Naive thymus-derived CD8-positive, alpha-beta T cell (primary cell): ENCODE measurements at regions not wholly inside any gene's neighbourhood (a gene's known extent, or its start where the extent isn't known, plus 50 kb on each side); places are given as distances from the start of the nearest gene placed in this dataset.

Experiments used
- ATAC-seq, 2 donors: fragments of 150-1000 bp; cut with Tn5 transposase in 1 of 2; sonication (Bioruptor Pico), chemical (Tn5 transposase) in 1 of 2; 1 replicate in 1 of 2; 2 replicates in 1 of 2; pipeline ENCODE4 v1.10.0; 2021; ENCODE audit warnings: mild to moderate bottlenecking in 2 of 2, moderate library complexity in 2 of 2
- POLR2A ChIA-PET: fragments of 350-600 bp; sonication (Branson Sonifier 250); formaldehyde crosslinking; loops from one replicate; lab custom pipeline; 2021; ENCODE audit warnings: antibody characterized with exemption; lab: Charles Lee
- DNase-seq, 10 donors: peaks; one replicate each; pipeline versions ENCODE4 v3.0.0 to v3.0.0-alpha.2; 2020 to 2022
- H3K27ac Mint-ChIP-seq, 10 donors: one replicate each; pipeline ENCODE4 v1.8.0; 2020 to 2022; ENCODE audit warnings: mild to moderate bottlenecking in 10 of 10, mixed read lengths in 10 of 10, moderate library complexity in 4 of 10, inconsistent platforms in 1 of 10
- H3K27me3 Mint-ChIP-seq, 5 donors: one replicate each; pipeline ENCODE4 v1.8.0; 2021 to 2022; ENCODE audit warnings: mixed read lengths in 5 of 5
- H3K36me3 Mint-ChIP-seq, 3 donors: one replicate each; pipeline ENCODE4 v1.8.0; 2020 to 2022; ENCODE audit warnings: mixed read lengths in 3 of 3, mild to moderate bottlenecking in 2 of 3, inconsistent platforms in 1 of 3
- H3K4me1 Mint-ChIP-seq, 4 donors: one replicate each; pipeline ENCODE4 v1.8.0; 2021 to 2022; ENCODE audit warnings: mixed read lengths in 4 of 4
- H3K4me3 Mint-ChIP-seq, 10 donors: one replicate each; pipeline ENCODE4 v1.8.0; 2020 to 2022; ENCODE audit warnings: mild to moderate bottlenecking in 10 of 10, mixed read lengths in 10 of 10, moderate library complexity in 6 of 10, inconsistent platforms in 1 of 10
- H3K9me3 Mint-ChIP-seq, 9 donors: one replicate each; pipeline ENCODE4 v1.8.0; 2020 to 2022; ENCODE audit warnings: mixed read lengths in 9 of 9, mild to moderate bottlenecking in 3 of 9, inconsistent platforms in 1 of 9, moderate library complexity in 1 of 9

DNA sequence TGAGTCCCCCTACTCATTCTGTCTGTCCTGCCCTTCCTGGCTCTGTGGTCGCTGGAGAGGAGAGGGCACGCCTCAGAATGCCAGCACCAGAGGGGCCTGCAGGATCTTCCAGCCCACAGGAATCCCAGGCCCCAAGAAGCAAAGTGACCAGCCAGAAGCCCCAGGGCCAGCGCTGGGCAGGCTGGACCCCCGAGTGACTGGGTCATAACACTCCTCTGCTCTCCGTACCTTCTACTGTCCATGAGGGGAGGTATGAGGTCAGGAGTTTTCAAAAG lies 102.6 kb upstream of the GPR26 start:
- Mint-ChIP-seq H3K36me3 (no peaks in the 10 kb centered on the region), H3K4me3 (no peak overlapping the region), H3K4me1 (peaks cover 0 to 5% (median 2%) of the 10 kb centered on the region in 4 donors), H3K9me3 (no peaks in the 10 kb centered on the region), H3K27me3 (peaks cover 6 to 41% (median 28%) of the 10 kb centered on the region in 5 donors), H3K27ac (peak overlapping the region in 1 of 10 donors; percentile 56)
- no peak for ATAC-seq
- POLR2A ChIA-PET: interaction anchor here (0.8 kb wide), 1 partner anchor 519 kb away, joined by 3 read pairs; no protein-coding TSS in a partner anchor
- DNase-seq: no peak

DNA sequence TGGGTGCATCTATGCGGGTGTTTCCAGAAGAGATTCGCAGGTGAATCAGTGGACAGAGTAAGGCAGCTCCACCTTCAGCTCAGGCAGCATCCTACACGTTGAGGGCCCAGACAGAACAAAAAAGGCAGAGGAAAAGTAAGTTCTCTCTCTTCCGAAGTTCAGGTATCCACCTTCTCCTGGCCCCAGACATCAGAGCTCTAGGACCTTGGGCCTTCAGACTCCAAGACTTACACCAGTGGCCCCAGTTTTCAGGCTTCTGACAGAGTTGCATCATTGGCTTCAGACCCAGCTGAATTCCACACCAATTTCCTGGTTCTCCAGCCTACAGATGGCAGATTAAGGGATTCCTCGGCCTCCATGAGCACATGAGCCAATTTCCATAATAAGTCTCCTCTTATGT lies 102.2 kb upstream of the GPR26 start:
- Mint-ChIP-seq H3K36me3 (no peaks in the 10 kb centered on the region), H3K27me3 (peaks cover 11 to 46% (median 33%) of the 10 kb centered on the region in 5 donors), H3K4me1 (peaks cover 0 to 5% (median 2%) of the 10 kb centered on the region in 4 donors), H3K4me3 (no peak overlapping the region), H3K27ac (no peak overlapping the region), H3K9me3 (no peaks in the 10 kb centered on the region)
- DNase-seq (no peak), ATAC-seq (no peak)
- POLR2A ChIA-PET: interaction anchor here (0.8 kb wide), 1 partner anchor 520 kb away, joined by 3 read pairs; no protein-coding TSS in a partner anchor

DNA sequence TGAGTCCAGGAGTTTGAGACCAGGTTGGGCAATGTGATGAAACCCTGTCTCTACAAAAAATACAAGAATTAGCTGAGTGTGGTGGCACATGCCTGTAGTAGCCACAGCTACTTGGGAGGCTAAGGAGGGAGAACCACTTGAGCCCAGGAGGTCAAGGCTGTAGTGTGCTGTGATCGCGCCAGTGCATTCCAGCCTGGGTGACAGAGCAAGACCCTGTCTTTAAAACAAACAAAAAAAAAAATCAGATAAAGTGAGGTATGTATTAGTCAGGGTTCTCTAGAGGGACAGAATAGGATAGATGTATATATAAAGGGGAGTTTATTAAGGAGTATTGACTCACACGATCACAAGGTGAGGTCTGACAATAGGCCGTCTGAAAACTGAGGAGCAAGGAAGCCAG lies 101.5 kb upstream of the GPR26 start:
- ATAC-seq: no peak
- POLR2A ChIA-PET: no interaction called here
- Mint-ChIP-seq H3K36me3 (no peaks in the 10 kb centered on the region), H3K9me3 (no peaks in the 10 kb centered on the region), H3K27ac (no peak overlapping the region), H3K27me3 (peaks cover 11 to 49% (median 32%) of the 10 kb centered on the region in 5 donors), H3K4me1 (peaks cover 0 to under 1% (median 0%) of the 10 kb centered on the region in 4 donors), H3K4me3 (no peak overlapping the region)
- no peak for DNase-seq

DNA sequence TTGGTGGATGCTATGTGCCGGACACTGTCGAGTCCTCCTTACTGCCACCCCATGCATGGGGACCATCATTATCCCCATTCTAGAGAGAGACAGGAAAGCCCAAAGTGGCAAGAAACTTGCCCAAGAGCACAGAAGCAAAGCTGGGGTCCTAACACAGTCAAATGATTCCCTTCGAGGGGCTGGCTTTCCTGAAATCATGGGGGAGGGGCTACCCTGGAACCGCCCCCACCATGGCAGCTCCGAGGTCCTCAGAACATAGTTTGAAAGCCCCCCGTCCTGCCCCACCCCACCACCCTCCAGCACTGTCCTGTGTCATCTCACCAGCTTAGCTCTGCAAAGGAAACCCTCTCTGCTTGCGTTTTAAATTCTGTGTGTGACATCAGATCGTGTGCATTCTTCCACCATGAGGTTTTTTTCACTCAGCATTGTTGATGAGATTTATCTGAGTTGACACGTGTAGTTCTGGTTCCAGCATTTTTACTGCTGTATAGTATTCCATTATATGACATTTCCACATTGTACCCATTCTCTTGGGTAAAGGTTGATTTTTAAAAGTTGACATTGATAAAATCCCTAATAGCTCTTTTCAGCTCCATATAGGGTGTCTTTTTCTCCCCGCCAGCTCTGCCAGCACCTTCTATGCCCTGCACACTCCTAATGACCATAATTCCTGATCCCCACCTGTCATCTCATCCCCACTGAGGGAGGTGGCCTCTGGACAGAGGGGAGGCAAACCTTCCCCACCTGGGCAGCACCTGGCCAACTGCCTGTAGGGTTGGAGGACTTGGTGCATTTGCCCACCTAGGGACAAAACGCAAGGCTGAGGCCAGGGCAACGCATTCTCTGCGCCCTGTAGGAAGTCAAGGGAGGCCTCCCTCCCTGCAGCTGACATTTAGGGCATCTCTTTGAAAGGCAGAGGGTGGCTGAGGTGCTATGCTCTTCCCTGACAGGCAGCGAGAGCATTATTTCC lies 100.2 kb upstream of the GPR26 start:
- POLR2A ChIA-PET: no interaction called here
- DNase-seq (no peak), ATAC-seq (no peak)
- Mint-ChIP-seq H3K9me3 (no peaks in the 10 kb centered on the region), H3K27me3 (peaks cover 11 to 50% (median 30%) of the 10 kb centered on the region in 5 donors), H3K27ac (peak overlapping the region in 1 of 10 donors; percentile 33), H3K4me3 (no peak overlapping the region), H3K36me3 (no peaks in the 10 kb centered on the region), H3K4me1 (no peaks in the 10 kb centered on the region)

DNA sequence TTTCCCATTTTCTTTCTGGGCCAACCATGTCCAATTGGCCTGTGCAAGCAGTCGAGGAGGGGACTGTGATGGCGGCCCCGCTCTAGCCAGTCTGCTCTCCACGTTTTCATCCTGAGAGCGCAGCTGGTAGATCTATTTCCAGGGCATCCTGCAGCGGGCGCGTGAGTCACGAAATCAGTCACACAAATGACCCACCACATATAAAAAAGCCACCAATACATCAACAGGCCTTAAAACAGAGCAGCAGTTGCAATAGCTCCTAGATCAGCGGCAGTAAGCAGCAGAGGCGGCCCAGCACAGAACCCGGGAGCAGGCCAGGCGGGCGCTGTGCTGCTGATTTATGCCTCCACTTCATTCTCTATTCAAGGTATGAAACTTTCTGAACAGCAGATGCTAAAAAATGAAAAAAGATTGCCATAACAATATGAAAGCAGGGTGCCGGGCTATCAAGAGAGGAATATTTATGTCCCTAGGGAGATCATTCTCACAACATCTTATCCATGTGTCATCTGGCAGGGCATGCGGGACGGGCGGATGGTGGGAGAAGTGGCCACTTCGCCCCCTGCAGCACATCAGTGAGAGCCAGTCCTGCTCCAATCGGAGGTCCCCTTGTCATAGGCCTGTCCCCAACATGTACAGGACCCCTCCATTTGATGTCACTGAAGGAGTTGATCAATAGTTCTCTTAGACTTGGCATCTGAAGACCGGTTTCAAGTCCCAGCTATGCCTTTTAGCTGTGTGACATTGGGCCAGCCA lies 98.0 kb upstream of the GPR26 start:
- H3K9me3 Mint-ChIP-seq: no peaks in the 10 kb centered on the region
- DNase-seq: no peak
- peaks cover 18 to 59% (median 32%) of the 10 kb centered on the region in 5 donors for H3K27me3 Mint-ChIP-seq

DNA sequence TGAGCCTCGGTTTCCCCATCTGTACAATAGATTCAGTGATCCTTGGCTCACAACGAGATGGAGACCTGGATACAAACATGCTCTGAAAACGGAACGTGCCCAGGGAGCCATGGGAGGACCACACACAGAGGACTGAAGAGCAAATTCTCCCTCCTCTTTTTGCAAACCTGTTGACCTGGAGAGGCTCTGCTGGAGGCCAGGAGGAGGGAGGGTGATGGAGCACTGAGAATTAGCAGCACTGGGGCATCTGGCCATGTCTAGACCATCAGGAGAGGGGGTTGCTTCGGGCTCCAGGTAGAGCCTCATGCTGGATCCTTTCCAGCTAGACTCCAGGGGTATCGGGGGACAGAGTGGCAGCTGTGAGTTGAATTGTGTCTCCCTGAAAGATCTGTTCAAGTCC lies 97.4 kb upstream of the GPR26 start:
- Mint-ChIP-seq H3K9me3 (no peaks in the 10 kb centered on the region), H3K27me3 (peaks cover 18 to 64% (median 32%) of the 10 kb centered on the region in 5 donors), H3K27ac (no peak overlapping the region), H3K4me3 (no peak overlapping the region), H3K4me1 (no peaks in the 10 kb centered on the region), H3K36me3 (no peaks in the 10 kb centered on the region)
- ATAC-seq (no peak), DNase-seq (no peak)
- POLR2A ChIA-PET: no interaction called here

More for the DNA sequence above, 98.0 kb upstream of the GPR26 start:
- H3K4me3 Mint-ChIP-seq: no peak overlapping the region
- no peaks in the 10 kb centered on the region for H3K36me3 Mint-ChIP-seq
- no peaks in the 10 kb centered on the region for H3K4me1 Mint-ChIP-seq
- no peak for ATAC-seq
- POLR2A ChIA-PET: no interaction called here
- H3K27ac Mint-ChIP-seq: no peak overlapping the region

DNA sequence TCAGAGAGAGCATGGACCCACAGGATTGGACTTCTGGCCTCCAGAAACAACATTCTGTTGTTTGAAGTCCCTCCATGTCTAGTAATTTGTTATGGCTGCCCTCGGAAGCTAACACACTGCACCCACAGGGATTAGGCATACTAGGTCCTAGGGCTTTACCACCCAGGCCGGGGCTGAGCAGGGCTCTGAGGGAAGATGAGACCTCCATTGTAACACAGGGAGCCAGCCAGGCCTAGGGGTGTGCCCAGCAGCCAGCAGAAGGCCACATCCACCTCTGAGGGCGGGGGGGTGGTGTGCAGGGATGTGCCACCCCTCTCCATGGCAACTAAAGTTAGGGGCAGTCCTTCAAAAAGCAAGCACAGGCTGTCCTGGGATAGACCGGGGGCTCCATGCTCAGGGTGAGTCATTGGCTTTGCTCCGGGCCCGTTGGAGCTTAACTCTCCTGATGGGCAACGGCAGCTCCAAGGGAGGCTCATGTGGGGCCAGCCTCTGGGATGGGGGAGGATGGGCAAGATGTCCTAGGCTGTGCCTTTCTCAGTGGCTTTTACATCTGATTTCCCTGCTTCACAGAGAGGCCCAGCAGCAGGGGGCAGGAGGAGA lies 96.6 kb upstream of the GPR26 start:
- Mint-ChIP-seq H3K4me1 (no peaks in the 10 kb centered on the region), H3K36me3 (no peaks in the 10 kb centered on the region), H3K27me3 (peaks cover 20 to 67% (median 32%) of the 10 kb centered on the region in 5 donors), H3K9me3 (no peaks in the 10 kb centered on the region), H3K27ac (no peak overlapping the region), H3K4me3 (no peak overlapping the region)
- POLR2A ChIA-PET: no interaction called here
- DNase-seq (no peak), ATAC-seq (no peak)

DNA sequence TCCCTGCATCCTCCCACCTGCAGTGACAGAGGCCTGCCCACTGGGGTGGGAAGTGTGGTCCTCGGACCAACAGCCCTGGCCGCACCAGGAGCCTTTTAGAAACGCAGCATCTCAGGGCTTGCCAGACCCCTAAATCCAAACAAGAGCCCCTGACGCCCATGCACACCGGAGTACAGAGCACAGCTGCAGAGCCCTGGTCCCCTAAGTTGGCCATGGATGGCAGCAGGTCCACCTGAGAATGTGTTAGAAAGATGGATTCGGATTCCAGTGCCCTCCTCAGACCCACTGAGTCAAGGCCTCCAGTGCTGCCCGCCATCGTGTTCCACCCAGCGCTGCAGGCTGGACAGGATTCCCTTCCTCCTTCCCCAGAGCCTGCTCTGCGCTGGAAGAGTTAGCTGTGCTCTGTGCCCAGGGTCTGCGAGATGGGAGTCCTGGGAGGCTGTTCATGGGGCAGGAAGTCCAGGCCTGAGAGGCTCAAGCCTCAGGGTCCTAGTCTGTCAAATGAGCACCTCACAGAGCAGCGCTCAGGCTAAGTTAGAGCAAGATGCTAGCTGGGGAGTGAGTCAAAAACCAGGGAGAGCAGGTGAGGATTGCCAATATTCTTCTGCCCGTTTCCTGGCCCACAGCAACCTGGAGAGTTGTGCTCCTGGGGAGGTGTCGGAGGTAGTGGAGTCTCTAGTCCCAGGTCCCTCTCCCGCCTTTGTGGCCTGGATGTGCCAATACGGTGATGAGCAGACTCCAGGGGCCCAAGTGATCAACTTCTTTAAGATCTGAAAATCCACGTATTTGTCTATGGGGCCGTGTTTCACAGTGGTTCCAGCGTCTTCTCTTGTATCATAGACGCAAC lies 95.9 kb upstream of the GPR26 start:
- Mint-ChIP-seq H3K27ac (no peak overlapping the region), H3K4me3 (no peak overlapping the region), H3K27me3 (peaks cover 21 to 74% (median 32%) of the 10 kb centered on the region in 5 donors), H3K4me1 (no peaks in the 10 kb centered on the region), H3K9me3 (no peaks in the 10 kb centered on the region), H3K36me3 (no peaks in the 10 kb centered on the region)
- DNase-seq (no peak), ATAC-seq (no peak)
- POLR2A ChIA-PET: no interaction called here

DNA sequence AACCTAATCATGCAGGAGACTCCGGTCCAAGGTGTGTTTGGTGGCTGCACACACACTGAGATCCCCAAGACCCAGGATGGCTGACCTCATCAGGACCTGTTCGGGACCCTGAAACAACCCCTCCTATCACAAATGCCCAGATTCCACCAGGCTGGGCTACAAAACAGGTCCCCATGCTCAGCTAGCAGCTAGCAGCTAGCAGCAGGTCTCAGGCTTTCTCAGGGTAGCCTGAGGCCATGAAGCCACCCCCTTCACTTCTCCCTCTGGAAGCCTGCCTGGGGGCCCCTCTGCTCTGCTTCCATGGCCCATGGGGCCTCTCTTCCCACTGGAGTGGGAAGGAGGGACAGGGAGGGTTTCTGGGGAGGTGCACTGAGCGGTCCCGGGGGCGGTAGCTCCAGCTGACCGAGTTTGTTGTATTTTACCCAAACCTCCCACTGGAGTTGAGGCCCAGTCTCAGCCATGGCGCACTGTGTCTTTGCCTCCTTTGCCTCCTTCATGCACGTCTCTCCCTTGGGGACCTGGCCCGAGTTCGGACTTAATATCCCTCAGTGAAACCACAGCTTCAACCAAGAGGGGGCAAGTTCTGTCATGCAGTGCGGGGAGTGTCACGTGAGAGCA lies 95.1 kb upstream of the GPR26 start:
- Mint-ChIP-seq H3K36me3 (no peaks in the 10 kb centered on the region), H3K27me3 (peaks cover 21 to 76% (median 32%) of the 10 kb centered on the region in 5 donors), H3K9me3 (no peaks in the 10 kb centered on the region), H3K4me1 (no peaks in the 10 kb centered on the region), H3K4me3 (no peak overlapping the region), H3K27ac (peak overlapping the region in 1 of 10 donors; percentile 24)
- POLR2A ChIA-PET: no interaction called here
- ATAC-seq: no peak
- no peak for DNase-seq

DNA sequence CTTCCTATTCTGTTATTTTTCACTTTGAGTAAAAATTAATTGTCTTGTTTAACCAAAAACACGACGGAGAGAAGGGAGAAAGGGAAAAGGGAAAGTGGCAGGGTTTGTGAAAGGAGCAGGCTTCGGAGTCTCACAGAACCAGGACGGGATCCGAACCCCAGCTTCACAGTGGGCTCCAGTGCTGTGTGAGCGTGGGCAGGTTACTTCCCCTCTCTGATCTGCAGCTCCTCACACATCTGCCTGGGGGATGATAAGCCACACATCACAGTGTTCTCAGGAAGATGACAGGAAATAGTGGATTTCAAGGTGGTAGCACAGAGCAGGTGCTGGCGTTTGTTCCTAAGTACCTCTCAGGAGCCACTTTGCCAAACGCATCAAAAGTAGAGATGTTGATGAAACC lies 94.2 kb upstream of the GPR26 start:
- Mint-ChIP-seq H3K4me3 (no peak overlapping the region), H3K27me3 (peaks cover 21 to 86% (median 32%) of the 10 kb centered on the region in 5 donors)
- POLR2A ChIA-PET: no interaction called here

DNA sequence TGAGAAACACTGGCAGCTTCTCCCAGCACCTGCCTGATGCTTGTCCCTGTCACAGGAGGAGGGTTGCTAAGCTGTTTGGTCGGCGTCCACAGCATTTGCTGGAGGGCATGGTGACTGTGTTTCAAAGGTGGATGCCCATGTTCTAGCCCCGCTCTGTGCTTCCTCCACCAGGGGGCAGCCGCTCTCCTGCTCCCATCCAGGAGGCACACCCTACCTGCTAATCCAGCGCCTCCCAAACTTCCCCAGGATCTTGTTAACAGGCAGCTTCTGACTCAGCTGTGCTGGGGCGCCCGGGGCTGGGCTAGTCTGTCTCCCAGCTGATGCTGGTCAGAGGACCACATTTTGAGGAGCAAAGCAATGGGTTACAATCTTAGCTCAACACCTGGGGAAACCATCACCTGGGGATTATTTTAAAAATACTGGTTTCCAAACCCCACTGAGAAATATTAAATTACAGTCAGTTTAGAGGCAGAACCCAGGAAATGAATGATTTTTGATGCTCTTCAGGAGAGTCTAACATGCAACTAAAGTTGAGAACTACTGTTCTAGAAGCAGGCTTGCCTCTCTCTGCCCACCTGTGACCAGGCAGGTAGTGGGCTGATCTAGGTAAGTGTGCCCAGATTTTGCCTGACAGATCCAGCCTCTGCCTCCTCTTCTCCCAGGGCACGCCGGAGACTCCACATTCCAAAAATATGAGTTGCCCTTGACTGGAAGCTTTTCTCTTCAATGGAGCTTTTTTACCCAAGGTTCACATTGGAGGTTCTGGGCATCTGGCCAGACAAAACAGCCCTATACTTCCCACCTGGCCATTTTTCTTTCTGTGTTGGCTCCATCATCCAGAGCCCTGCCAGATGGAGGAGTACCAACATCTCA lies 92.7 kb upstream of the GPR26 start:
- no peak overlapping the region for H3K4me3 Mint-ChIP-seq
- H3K36me3 Mint-ChIP-seq: no peaks in the 10 kb centered on the region
- POLR2A ChIA-PET: no interaction called here
- no peaks in the 10 kb centered on the region for H3K4me1 Mint-ChIP-seq
- H3K27me3 Mint-ChIP-seq: peaks cover 17 to 88% (median 27%) of the 10 kb centered on the region in 5 donors
- no peak for ATAC-seq
- H3K9me3 Mint-ChIP-seq: no peaks in the 10 kb centered on the region
- DNase-seq: peak in 4 of 10 donors; percentile 7 to 18 (median 16)
- H3K27ac Mint-ChIP-seq: no peak overlapping the region

More for the DNA sequence above, 94.2 kb upstream of the GPR26 start:
- DNase-seq: no peak
- Mint-ChIP-seq H3K4me1 (no peaks in the 10 kb centered on the region), H3K27ac (peak overlapping the region in 1 of 10 donors; percentile 3), H3K36me3 (no peaks in the 10 kb centered on the region), H3K9me3 (no peaks in the 10 kb centered on the region)
- ATAC-seq: no peak
